ENCODE measurements at regions not wholly inside any gene's neighbourhood (a gene's known extent, or its start where the extent isn't known, plus 50 kb on each side); places are given as distances from the start of the nearest gene placed in this dataset.

DNA sequence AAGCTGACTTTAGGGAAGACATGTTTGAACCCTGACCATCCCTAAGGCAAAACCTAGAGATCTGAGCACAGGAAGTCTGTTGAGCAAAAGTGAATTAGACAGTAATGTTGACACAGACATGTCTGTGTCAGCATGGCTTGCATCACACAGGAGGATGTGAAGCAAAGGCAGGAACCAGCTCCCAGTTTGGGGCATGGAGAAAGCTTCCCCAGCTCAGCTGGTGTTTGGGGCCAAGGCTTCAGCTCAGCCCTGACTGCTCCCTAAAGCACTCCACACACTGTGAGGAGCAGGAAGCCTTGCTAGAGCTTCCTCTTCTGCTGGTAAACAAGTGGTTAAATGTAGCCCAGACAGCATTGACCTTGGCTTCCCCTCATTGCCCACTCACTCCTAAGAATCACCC lies 153.8 kb upstream of the UBL3 start:
- TF ChIP-seq TEAD4 (IDR thresholded peaks at IDR 0.05) = no peak
- no peak for TF ChIP-seq TAF1 (IDR thresholded peaks at IDR 0.05; ENCODE audit: low read depth)
- TF ChIP-seq, protein P1, sequence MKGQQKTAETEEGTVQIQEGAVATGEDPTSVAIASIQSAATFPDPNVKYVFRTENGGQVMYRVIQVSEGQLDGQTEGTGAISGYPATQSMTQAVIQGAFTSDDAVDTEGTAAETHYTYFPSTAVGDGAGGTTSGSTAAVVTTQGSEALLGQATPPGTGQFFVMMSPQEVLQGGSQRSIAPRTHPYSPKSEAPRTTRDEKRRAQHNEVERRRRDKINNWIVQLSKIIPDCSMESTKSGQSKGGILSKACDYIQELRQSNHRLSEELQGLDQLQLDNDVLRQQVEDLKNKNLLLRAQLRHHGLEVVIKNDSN (IDR thresholded peaks at IDR 0.05) = no peak

DNA sequence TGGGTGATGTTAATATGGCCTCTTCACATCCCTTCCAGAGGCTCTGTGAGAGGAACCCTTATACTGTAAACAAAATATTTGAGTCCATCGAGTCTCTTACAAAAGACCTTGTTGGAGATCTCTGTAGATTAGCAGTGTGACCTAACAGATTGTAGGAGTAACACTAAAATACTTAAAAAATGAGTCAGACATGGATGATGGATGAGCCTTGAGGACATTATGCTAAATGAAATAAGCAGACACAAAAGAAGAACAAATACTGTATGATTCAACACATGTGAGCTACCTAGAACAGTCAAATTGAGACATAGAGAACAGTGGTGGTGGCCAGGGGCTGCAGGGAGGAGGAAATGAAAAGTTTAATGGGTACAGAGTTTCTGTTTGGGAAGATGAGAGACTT lies 152.2 kb upstream of the UBL3 start:
- TF ChIP-seq TCF12 (IDR thresholded peaks at IDR 0.05; ENCODE audit: low read depth) (no peak), CREB1 (IDR thresholded peaks at IDR 0.05; ENCODE audit: low read depth) (no peak), YY1 (IDR thresholded peaks at IDR 0.05; ENCODE audit: low read depth) (no peak), ZBTB7A (IDR thresholded peaks at IDR 0.05; ENCODE audit: low read depth) (no peak), TEAD4 (IDR thresholded peaks at IDR 0.05) (no peak), EP300 (IDR thresholded peaks at IDR 0.05; ENCODE audit: borderline replicate concordance) (no peak), EGR1 (IDR thresholded peaks at IDR 0.05) (no peak), RAD21 (IDR thresholded peaks at IDR 0.05; ENCODE audit: low read depth) (no peak), CEBPB (IDR thresholded peaks at IDR 0.05) (no peak), FOXM1 (IDR thresholded peaks at IDR 0.05; ENCODE audit: borderline replicate concordance, low read depth) (no peak), NFIC (IDR thresholded peaks at IDR 0.05) (no peak), TAF1 (IDR thresholded peaks at IDR 0.05; ENCODE audit: low read depth) (no peak)
- TF ChIP-seq, protein P2, sequence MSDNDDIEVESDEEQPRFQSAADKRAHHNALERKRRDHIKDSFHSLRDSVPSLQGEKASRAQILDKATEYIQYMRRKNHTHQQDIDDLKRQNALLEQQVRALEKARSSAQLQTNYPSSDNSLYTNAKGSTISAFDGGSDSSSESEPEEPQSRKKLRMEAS (IDR thresholded peaks at IDR 0.05) = no peak
- TF ChIP-seq, protein P3, sequence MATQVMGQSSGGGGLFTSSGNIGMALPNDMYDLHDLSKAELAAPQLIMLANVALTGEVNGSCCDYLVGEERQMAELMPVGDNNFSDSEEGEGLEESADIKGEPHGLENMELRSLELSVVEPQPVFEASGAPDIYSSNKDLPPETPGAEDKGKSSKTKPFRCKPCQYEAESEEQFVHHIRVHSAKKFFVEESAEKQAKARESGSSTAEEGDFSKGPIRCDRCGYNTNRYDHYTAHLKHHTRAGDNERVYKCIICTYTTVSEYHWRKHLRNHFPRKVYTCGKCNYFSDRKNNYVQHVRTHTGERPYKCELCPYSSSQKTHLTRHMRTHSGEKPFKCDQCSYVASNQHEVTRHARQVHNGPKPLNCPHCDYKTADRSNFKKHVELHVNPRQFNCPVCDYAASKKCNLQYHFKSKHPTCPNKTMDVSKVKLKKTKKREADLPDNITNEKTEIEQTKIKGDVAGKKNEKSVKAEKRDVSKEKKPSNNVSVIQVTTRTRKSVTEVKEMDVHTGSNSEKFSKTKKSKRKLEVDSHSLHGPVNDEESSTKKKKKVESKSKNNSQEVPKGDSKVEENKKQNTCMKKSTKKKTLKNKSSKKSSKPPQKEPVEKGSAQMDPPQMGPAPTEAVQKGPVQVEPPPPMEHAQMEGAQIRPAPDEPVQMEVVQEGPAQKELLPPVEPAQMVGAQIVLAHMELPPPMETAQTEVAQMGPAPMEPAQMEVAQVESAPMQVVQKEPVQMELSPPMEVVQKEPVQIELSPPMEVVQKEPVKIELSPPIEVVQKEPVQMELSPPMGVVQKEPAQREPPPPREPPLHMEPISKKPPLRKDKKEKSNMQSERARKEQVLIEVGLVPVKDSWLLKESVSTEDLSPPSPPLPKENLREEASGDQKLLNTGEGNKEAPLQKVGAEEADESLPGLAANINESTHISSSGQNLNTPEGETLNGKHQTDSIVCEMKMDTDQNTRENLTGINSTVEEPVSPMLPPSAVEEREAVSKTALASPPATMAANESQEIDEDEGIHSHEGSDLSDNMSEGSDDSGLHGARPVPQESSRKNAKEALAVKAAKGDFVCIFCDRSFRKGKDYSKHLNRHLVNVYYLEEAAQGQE (IDR thresholded peaks at IDR 0.05; ENCODE audit: low read depth) = no peak
- TF ChIP-seq, protein P1 (IDR thresholded peaks at IDR 0.05) = no peak

DNA sequence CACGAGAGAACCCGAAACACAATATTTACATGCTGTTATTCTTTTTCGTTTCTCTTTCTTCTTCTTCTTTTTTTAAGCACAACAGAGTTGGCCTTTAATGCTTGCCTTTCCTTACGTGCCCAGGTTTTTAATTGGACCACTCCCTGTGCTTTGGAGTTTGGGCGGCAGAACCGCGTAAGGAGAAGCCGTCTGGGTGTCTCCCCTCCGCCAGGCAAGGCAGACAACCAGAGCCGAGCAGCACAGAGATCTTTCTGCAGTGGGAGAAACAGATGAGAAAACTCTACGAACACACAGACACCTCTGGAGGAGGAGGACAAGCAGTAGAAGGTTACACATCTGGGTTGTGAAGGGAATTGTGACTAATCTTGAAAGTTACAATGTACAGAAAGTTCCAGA lies 150.0 kb upstream of the UBL3 start:
- no peak for TF ChIP-seq ZBTB7A (IDR thresholded peaks at IDR 0.05; ENCODE audit: low read depth)
- TF ChIP-seq NFIC (IDR thresholded peaks at IDR 0.05) = no peak
- no peak for TF ChIP-seq RAD21 (IDR thresholded peaks at IDR 0.05; ENCODE audit: low read depth)
- TF ChIP-seq TEAD4 (IDR thresholded peaks at IDR 0.05) = no peak
- TF ChIP-seq EGR1 (IDR thresholded peaks at IDR 0.05) = no peak
- no peak for TF ChIP-seq TAF1 (IDR thresholded peaks at IDR 0.05; ENCODE audit: low read depth)
- TF ChIP-seq, protein P2 (IDR thresholded peaks at IDR 0.05) = no peak
- TF ChIP-seq, protein P3 (IDR thresholded peaks at IDR 0.05; ENCODE audit: low read depth) = no peak
- TF ChIP-seq EP300 (IDR thresholded peaks at IDR 0.05; ENCODE audit: borderline replicate concordance) = no peak
- TF ChIP-seq FOXM1 (IDR thresholded peaks at IDR 0.05; ENCODE audit: borderline replicate concordance, low read depth) = no peak
- no peak for TF ChIP-seq CREB1 (IDR thresholded peaks at IDR 0.05; ENCODE audit: low read depth)
- no peak for TF ChIP-seq CEBPB (IDR thresholded peaks at IDR 0.05)
- TF ChIP-seq, protein P1 (IDR thresholded peaks at IDR 0.05) = no peak

DNA sequence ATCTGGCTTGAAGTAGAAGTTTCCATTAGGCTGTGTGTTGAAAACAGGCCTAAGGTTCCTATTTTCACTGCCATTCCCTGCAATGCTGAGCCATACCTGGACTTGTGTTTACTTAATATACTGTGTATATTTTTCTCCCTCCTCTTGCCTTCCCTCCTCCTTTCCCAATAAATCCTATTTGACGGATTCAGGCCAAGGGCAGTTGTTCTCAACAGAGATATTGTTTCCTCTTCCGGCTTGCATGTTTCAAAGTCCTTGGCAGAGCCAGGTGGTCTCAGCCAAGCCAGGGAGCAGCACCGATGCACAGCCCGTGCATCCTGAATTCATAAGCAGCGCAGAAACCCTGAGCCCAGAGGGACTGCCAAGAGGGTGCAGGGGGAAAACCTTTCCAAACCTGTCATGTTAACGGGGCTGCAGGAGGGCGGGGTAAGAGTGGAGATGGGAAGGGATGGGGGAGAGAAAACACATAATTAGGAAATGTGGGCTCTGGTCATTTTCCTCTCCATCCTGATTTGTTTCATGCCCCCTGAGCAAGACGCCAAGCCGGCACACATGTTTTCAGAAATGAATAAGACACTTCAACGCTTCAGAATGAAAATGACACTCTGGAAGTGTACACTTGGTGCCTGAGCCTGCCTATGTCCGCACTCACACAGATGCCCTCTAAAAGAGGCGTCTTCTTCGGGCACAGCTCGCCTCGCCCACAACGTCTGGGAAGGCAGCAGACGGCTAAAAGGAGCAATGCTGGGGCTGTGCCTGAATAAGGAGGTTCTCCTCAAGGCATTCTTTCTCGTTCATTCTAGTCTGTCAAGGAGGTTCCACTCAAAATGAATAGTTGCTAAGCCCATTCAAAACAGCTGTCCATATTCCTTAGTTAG lies 149.3 kb upstream of the UBL3 start:
- TF ChIP-seq CREB1 (IDR thresholded peaks at IDR 0.05; ENCODE audit: low read depth) = no peak
- TF ChIP-seq TAF1 (IDR thresholded peaks at IDR 0.05; ENCODE audit: low read depth) = no peak
- TF ChIP-seq, protein P3 (IDR thresholded peaks at IDR 0.05; ENCODE audit: low read depth) = no peak
- TF ChIP-seq YY1 (IDR thresholded peaks at IDR 0.05; ENCODE audit: low read depth) = no peak
- TF ChIP-seq ZBTB7A (IDR thresholded peaks at IDR 0.05; ENCODE audit: low read depth) = no peak

All from Ishikawa (cell line).